Pulmonary artery endothelial cell (primary cell): ENCODE measurements at regions not wholly inside any gene's neighbourhood (a gene's known extent, or its start where the extent isn't known, plus 50 kb on each side); places are given as distances from the start of the nearest gene placed in this dataset.

Source experiments
- DNase-seq: peaks from one replicate; pipeline ENCODE4 v3.0.0-alpha.2; 2011; ENCODE audit warnings: low read depth, low spot score

DNA sequence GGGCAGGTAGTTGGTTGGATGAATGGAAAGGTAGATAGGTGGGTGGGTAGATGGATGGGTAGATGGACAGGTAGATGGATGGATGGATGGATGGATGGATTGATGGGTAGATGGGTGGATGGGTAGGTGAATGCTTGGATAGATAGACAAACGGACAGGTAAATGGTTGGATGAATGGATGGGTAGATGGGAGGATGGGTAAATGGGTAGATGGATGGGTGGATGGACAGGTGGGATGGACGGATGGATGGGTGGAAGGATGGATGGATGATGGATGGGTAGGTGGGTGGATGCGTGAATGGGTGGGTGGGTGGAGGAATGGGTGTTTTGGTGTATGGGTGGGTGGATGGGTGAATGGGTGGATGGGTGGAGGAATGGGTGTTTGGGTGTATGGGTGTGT lies 50.1 kb upstream of the ASAP2 start:
- no peak for DNase-seq

DNA sequence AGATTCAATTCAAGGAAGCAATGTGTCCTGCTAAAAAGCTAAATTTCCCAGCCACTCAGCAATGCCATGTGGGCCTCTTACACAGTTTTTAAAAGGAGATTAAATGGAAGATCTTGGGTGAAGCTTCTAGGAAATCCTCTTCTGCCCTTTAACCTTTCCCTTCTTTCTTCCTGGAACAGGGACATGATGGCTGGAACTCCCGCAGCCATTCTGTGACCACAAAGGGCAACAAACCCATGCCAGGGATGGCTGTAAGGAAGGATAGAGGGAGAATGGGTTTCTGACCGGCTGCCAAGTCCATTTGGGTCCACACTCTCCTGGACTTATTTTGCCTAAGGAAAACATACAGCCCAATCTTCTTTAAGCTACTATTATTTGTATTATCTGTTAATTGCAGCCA lies 52.6 kb upstream of the ASAP2 start:
- DNase-seq, result no peak

- DNase-seq, result no peak
These were observed 53.0 kb upstream of the ASAP2 start for GRCh38 chr2:9153643-9153980.

DNA sequence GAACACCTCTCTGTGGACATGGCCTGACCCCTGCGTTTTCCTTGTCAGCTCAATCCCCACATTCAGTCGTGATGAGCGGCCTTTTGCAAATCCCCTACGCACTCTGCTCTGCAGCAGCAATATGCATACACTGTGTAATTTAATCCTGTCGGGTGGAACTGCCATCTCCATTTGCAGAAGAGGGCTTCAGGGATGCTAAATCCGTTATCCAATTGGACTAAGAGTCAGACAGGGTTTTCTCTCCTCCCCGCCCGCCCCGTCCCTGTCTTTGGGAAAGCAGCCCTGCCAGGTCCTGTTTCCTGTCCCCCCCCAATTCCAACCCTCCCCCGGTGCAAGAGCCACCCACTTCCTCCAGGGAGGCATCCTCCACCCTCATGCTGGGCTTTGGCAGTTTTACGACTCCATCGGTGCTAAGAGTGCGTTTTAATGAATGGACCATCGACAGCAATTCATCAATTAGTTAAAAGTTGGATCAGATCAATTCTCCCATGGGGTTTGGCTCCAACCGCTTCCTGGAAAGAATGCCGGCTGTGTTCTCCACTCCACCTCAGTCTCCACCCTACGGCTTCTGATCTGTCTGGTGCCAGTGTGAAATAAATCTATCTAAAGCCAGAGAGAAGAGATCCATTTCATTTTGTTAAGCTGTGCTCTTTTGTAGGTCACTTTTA lies 53.5 kb upstream of the ASAP2 start:
- no peak for DNase-seq

DNA sequence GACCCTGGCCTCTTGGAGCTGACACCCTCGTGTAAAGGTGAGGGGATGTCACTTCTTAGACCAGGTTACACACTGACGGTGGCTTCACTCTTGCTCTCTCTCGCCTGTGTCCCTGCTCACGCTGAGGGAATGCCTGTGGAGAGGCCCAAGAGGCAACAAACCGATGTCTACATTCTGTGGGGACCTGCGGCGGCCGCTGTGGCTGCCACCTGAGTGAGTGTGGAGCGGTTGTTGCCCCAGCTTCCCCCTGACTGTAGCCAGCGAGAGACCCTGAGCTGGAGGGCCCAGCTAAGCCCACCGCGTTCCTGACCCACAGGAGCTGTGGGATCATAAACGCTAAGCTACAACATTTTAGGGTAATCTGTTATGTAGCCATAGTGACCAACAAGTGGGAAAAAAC lies 55.7 kb upstream of the ASAP2 start:
- no peak for DNase-seq

- DNase-seq, result no peak
These were observed 56.1 kb upstream of the ASAP2 start for GRCh38 chr2:9150568-9150900.

DNA sequence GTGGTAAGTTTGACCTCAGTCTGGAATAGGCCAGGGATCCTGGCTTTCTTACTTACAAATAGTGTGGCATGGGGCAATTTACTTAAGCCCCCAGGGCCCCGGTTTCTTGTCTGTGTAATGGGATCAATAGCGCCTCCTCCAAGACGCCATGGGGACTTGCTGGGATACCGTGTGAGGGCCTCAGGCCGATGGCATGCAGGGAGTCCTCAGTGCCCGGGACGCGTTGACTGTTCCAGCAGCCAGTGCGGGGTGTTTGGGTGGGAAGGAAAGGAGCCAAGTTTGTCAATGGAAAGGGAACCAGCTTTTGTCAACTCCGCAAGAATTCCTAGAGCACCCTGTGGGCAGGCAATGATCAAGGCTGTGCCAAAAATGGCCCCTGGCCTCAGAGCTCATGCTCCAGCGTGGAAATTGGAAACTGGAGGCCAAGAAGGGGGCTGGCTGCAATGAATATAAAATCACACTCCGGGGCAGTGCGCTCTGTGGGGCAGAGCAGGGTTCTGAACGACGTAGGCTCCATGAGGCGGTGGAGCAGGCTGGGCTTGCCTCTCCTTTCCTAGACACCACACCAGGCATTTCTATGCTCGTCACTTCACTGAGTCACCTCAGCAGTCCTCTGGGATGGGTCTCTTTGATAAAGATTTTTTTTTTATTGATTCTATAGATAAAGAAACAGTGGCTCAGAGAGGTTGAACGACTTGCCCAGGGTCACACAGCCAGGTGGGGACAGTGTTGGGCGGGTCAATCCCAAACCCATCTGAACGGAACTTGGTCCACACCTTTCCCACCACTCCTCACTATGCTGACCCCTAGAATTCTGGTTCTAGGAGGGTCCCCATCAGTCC lies 56.7 kb upstream of the ASAP2 start:
- DNase-seq, result no peak

DNA sequence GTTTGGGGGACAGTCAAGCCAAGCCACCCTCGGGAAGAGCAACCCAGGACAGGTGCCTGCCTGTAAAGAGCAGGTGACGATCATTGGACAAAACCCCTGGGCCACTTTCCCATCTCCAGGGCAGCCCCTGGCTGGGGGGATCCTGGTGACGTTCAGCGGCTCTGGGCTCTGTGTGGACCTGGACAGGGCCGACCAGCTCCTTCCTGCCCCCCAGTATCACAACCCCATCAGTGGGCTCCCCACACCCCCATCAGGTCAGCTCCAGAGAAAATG lies 57.3 kb upstream of the ASAP2 start:
- no peak for DNase-seq

GRCh38 chr2:9146646-9147045 lies 60.0 kb upstream of the ASAP2 start:
- no peak for DNase-seq

DNA sequence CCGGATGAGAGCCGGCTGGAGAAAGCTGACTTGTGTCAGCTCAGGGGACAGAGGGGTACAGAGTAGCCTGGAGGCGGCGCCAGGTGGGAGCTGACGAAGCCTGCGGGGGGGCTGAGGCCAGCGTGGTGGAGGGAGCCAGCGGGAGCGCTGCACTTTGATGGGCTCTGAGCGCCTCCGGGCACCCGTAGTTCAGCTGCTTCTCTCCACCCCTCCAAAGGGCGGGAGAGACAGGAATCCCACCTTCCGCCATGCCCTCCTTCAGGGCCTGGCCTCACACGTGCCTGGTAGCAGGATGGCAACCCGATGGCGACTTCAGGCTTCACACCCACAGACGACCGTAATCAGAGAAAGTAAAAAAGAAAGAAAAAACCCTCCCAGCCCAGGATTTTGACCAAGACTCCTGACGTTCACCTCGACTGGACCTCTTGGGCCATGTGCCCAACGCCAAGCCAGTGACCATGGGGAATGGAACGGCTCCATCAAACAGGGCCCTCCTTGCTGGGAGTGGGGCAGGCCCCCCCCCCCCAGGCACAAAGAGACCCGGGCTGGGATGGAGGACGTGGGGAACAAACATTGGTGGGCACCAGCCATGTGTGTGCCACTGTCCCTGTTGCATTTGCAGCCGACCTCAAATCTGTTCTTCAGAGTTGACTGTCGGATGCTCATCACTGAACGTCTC lies 60.7 kb upstream of the ASAP2 start:
- DNase-seq, result no peak

GRCh38 chr2:9145109-9145751 lies 61.4 kb upstream of the ASAP2 start:
- no peak for DNase-seq

DNA sequence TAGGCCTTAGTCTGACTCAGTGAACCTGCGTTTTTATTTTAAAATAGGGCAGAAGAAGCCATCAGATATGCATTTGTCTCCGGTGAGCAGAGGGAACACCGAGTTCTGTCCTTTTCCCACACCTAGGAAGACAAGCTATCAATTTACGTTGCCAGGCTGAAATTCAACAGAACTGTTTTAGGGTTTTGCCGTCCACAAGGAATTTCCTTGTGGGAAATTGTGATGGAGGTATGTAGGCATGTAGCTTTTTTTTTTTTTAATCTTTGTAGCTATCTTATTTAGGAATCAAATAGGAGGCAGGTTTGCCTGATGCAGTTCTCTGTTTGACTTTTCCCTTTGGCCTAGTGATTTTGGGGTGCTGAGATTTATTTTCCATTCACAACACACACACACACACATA lies 62.0 kb upstream of the ASAP2 start:
- no peak for DNase-seq

DNA sequence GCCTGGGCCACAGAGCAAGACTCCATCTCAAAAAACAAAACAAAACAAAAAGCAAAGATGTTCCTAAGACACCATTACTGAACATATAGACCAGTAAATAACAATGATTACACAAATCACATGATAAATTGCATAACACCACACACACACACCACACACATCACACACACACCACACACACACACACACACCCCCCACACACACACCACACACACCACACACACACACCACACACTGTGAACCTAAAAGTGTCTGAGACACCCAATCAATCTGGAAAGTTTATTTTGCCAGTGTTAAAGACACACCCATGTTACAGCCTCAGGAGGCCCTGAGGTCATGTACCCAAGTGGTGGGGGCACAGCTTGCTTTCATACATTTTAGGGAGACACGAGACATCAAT lies 62.6 kb upstream of the ASAP2 start:
- DNase-seq, result no peak

DNA sequence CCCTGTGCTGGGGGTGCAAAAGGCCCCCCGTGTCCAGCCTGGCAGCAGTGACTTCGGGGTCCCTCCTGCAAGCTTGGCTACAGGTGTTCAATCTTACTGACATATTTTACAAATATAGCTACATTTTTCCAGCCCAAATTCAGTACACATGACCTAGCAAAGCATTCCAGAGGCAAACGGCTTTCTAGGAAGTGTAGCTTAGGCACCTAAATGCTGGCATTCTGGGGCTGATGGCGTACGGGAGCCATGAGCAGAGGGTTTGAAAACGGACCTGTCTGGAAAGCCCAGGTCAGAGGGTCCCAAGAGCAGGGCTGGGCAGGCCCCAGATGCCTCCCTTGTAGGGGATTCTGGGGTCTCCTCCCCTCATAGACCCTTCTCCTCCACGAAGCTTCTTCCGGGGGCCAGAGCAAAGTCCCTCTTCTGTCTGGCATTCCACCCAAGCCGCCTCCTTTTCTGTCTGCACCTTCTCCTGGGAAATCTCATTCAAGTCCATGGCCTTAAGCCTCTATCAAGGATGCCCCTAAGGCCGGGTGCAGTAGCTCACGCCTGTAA lies 63.3 kb upstream of the ASAP2 start:
- no peak for DNase-seq

DNA sequence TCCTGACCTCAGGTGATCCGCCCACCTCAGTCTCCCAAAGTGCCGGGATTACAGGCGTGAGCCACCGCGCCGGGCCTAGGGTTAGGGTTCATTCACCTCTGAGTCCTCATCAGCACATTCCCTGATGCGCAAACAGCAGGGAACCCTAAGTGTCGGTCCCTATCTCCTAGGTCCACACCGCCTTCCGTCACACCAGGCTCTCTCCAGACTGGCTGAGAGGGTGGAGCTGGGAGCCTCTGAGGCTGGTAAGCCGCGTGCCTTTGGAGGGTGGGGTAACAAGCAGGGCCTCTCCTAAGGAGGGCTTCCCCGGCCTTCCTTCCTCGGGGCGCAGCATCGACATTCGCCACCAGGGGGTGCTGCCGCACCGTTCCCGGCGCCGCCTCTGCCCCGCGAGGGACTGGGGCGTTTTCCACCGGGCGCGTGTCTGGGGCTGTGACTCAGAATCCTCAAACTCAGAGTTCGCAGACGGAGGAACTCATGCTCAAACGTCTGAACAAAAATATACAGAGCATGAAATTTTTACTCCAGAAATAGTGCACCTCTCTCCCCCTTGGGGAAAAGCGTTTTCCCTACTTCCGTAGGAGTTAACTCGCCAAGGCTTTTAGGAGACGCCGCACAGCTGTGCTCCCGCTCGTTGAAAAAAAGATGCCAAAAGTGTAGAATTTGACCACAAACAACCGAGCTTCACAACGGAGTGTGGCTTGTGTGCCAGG lies 63.9 kb upstream of the ASAP2 start:
- peak; percentile 11 for DNase-seq

DNA sequence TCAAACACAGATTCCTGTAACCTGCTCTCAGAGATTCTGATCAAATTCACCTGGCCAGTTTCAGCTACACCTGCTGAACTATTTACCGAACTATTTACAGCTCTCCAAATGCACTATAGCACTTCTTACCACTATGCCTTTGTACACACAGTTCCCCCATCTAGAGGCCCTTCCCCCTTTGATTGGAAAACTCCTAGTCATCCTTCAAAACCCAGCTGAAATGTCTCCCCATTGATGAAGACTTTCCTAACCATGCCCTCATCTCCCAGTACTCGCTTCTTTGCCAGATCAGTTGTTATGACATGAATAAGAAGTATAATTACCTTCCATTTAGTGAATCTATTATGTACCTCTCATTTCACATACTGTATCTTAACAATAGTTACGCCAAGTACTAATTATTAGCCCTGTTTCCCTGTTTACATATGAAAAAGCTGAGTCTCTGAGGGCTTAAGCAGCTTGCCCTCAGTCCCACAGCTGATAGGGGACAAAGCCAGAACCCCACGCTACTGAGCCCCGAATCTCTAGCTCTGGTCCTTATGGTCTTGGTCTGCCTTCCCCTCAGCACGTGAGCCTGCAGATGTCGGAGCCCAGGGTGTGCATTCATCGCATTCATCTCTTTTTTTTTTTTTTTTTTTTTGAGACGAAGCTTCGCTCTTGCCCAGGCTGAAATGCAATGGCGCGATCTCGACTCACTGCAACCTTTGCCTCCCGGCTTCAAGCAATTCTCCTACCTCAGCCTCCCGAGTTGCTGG lies 64.7 kb upstream of the ASAP2 start:
- DNase-seq, result no peak

- no peak for DNase-seq
These were observed 65.4 kb upstream of the ASAP2 start for GRCh38 chr2:9141091-9141667.

DNA sequence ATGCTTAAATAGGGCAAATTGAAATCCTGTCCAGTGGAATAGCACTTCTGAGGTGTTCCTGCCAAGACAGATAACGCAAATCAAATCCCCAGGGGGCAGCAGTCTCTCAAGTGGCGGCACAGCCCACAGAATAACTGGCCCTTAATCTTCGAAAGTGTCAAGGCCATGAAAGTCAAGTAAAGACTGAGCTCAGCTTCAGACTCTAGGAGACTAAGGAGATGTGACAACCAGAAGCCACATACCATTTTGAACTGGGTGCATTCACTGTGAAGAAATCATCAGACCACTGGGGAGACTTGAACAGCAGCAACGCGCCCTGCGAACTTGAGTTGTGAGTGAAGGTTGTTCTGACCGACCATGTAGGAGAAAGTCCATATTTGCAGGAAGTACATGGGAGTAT lies 66.0 kb upstream of the ASAP2 start:
- no peak for DNase-seq

GRCh38 chr2:9139491-9140443 lies 66.8 kb upstream of the ASAP2 start:
- DNase-seq, result no peak
